KG1 (cell line): ENCODE measurements at regions not wholly inside any gene's neighbourhood (a gene's known extent, or its start where the extent isn't known, plus 50 kb on each side); places are given as distances from the start of the nearest gene placed in this dataset.
"Not testable (repeated sequence)": the region's sequence is repeated elsewhere in the genome, so short reads cannot be mapped to it uniquely, and the experiment has no call there.

Experiments
- DNase-seq: peaks from one replicate; lab custom pipeline; 2025; lab: John Stamatoyannopoulos, UW

GRCh38 chr1:232134365-232134764 lies 495.6 kb downstream of the SIPA1L2 start:
- no peak for DNase-seq

GRCh38 chr1:232132572-232132971 lies 497.4 kb downstream of the SIPA1L2 start:
- no peak for DNase-seq

GRCh38 chr1:232131715-232132391 lies 498.1 kb downstream of the SIPA1L2 start:
- no peak for DNase-seq

- DNase-seq, result no peak
These were observed 499.0 kb downstream of the SIPA1L2 start for GRCh38 chr1:232130815-232131480.

GRCh38 chr1:232127190-232127589 lies 500.6 kb downstream of the DISC1 start:
- DNase-seq, result no peak

GRCh38 chr1:232123775-232124659 lies 497.4 kb downstream of the DISC1 start:
- DNase-seq, result no peak

GRCh38 chr1:232117903-232118302 lies 491.3 kb downstream of the DISC1 start:
- DNase-seq, result not testable (repeated sequence)

- no peak for DNase-seq
These were observed 488.4 kb downstream of the DISC1 start for GRCh38 chr1:232114985-232115384.

- no peak for DNase-seq
These were observed 485.5 kb downstream of the DISC1 start for GRCh38 chr1:232112076-232112475.

GRCh38 chr1:232111611-232112010 lies 485.0 kb downstream of the DISC1 start:
- no peak for DNase-seq

- DNase-seq, result no peak
These were observed 483.9 kb downstream of the DISC1 start for GRCh38 chr1:232110281-232111090.

GRCh38 chr1:232109391-232109790 lies 482.8 kb downstream of the DISC1 start:
- no peak for DNase-seq

- DNase-seq, result no peak
These were observed 482.0 kb downstream of the DISC1 start for GRCh38 chr1:232108598-232108997.

GRCh38 chr1:232106415-232106814 lies 479.8 kb downstream of the DISC1 start:
- DNase-seq, result no peak

GRCh38 chr1:232105561-232105960 lies 479.0 kb downstream of the DISC1 start:
- DNase-seq, result no peak

GRCh38 chr1:232101231-232101630 lies 474.6 kb downstream of the DISC1 start:
- DNase-seq, result no peak

- DNase-seq, result no peak
These were observed 470.2 kb downstream of the DISC1 start for GRCh38 chr1:232096751-232097150.
